Calu3 (cell line): ENCODE measurements at regions not wholly inside any gene's neighbourhood (a gene's known extent, or its start where the extent isn't known, plus 50 kb on each side); places are given as distances from the start of the nearest gene placed in this dataset.

Experiments
- BruUV-seq: library from RNA; stranded (reverse); fragments of 400-500 nt; replicated peaks from 2 replicates; lab custom pipeline; 2021; lab: Mats Ljungman, UMichigan
- CTCF ChIA-PET: fragments of 300-600 bp; sonication (Branson Sonifier 250); formaldehyde crosslinking; loops from one replicate; lab custom pipeline; 2022; ENCODE audit warnings: antibody characterized with exemption; lab: Charles Lee
- DNase-seq: peaks from one replicate; pipeline ENCODE4 v3.0.0; 2022
- H3K27ac Mint-ChIP-seq: one replicate; pipeline ENCODE4 v1.8.0; 2022; ENCODE audit warnings: mixed read lengths; ENCODE audit not compliant: unreplicated experiment
- H3K27me3 Mint-ChIP-seq: one replicate; pipeline ENCODE4 v1.8.0; 2022; ENCODE audit warnings: mixed read lengths; ENCODE audit not compliant: unreplicated experiment
- H3K36me3 Mint-ChIP-seq: one replicate; pipeline ENCODE4 v1.8.0; 2022; ENCODE audit warnings: mild to moderate bottlenecking, moderate library complexity, mixed read lengths; ENCODE audit not compliant: insufficient read depth, unreplicated experiment
- H3K4me1 Mint-ChIP-seq: one replicate; pipeline ENCODE4 v1.8.0; 2022; ENCODE audit warnings: mild to moderate bottlenecking, low read depth, mixed read lengths; ENCODE audit not compliant: unreplicated experiment
- H3K4me3 Mint-ChIP-seq: one replicate; pipeline ENCODE4 v1.8.0; 2022; ENCODE audit warnings: mild to moderate bottlenecking, low read depth, moderate library complexity, mixed read lengths; ENCODE audit not compliant: unreplicated experiment
- H3K9me3 Mint-ChIP-seq: one replicate; pipeline ENCODE4 v1.8.0; 2022; ENCODE audit warnings: low read depth, mixed read lengths; ENCODE audit not compliant: unreplicated experiment
- intact Hi-C: fragments of 100-400 bp; cut with micrococcal nuclease; formaldehyde crosslinking; loops from one replicate; pipeline ENCODE4 v1.10.0; 2022; ENCODE audit not compliant: unreplicated experiment
- TF ChIP-seq, protein P1 (sequence below): fragments of 200-600 bp; IDR thresholded peaks from one replicate; pipeline ENCODE4 v1.8.0; 2022; ENCODE audit warnings: antibody characterized with exemption; ENCODE audit not compliant: unreplicated experiment

DNA sequence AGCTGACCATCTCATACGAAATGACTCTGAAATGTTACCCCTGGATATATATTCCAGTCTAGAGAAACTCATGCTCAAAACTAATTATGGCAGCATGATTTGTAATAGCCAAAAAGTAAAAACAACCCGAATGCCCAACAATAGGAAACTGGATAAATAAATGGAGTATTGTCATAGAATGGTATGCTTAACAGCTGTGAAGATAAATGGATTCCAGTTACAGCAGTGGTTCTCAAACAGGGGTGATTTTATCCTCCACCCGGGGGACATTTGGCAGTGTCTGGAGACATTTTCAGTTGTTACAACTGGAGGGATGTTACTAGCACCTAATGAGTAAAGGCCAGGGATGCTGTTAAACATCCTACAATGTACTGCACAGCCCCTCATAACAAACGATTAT, 52.3 kb upstream of the PIAS1 start:
- Mint-ChIP-seq H3K4me1 (peaks cover 30% of the 10 kb centered on the region), H3K9me3 (peaks cover 7% of the 10 kb centered on the region), H3K36me3 (peaks cover 6% of the 10 kb centered on the region), H3K27me3 (peaks cover 12% of the 10 kb centered on the region), H3K27ac (no peak overlapping the region), H3K4me3 (no peak overlapping the region)
- DNase-seq = no peak
- BruUV-seq = no TSS peak
- CTCF ChIA-PET = no interaction called here
- intact Hi-C loops = no loop called here
- TF ChIP-seq, protein P1, sequence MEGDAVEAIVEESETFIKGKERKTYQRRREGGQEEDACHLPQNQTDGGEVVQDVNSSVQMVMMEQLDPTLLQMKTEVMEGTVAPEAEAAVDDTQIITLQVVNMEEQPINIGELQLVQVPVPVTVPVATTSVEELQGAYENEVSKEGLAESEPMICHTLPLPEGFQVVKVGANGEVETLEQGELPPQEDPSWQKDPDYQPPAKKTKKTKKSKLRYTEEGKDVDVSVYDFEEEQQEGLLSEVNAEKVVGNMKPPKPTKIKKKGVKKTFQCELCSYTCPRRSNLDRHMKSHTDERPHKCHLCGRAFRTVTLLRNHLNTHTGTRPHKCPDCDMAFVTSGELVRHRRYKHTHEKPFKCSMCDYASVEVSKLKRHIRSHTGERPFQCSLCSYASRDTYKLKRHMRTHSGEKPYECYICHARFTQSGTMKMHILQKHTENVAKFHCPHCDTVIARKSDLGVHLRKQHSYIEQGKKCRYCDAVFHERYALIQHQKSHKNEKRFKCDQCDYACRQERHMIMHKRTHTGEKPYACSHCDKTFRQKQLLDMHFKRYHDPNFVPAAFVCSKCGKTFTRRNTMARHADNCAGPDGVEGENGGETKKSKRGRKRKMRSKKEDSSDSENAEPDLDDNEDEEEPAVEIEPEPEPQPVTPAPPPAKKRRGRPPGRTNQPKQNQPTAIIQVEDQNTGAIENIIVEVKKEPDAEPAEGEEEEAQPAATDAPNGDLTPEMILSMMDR = no peak

GRCh38 chr15:68003297-68003696, 50.8 kb upstream of the PIAS1 start:
- H3K27ac Mint-ChIP-seq = no peak overlapping the region
- H3K9me3 Mint-ChIP-seq = peaks cover 13% of the 10 kb centered on the region

More at GRCh38 chr15:68003297-68003696, 50.8 kb upstream of the PIAS1 start:
- H3K36me3 Mint-ChIP-seq = no peaks in the 10 kb centered on the region
- TF ChIP-seq, protein P1 = no peak
- peaks cover 16% of the 10 kb centered on the region for H3K4me1 Mint-ChIP-seq
- no peak overlapping the region for H3K4me3 Mint-ChIP-seq
- no TSS peak for BruUV-seq
- CTCF ChIA-PET = interaction anchor here (0.7 kb wide), 2 partner anchors 689 to 1369 kb away, joined by 3 read pairs; no protein-coding TSS in a partner anchor
- intact Hi-C loops = no loop called here
- peaks cover 12% of the 10 kb centered on the region for H3K27me3 Mint-ChIP-seq
- DNase-seq = no peak
